OCI-LY7 (cell line): ENCODE measurements at regions not wholly inside any gene's neighbourhood (a gene's known extent, or its start where the extent isn't known, plus 50 kb on each side); places are given as distances from the start of the nearest gene placed in this dataset.

Experiments
- BruUV-seq: library from RNA; stranded (reverse); fragments of 400-500 nt; replicated peaks from 2 replicates; lab custom pipeline; 2021; lab: Mats Ljungman, UMichigan
- CTCF ChIA-PET: fragments of 300-600 bp; sonication (Branson Sonifier 250); formaldehyde crosslinking; loops from one replicate; lab custom pipeline; 2022; ENCODE audit warnings: antibody characterized with exemption; ENCODE audit not compliant: unreplicated experiment; lab: Charles Lee
- POLR2A ChIA-PET: fragments of 300-600 bp; sonication (Branson Sonifier 250); formaldehyde crosslinking; loops from one replicate; lab custom pipeline; 2022; ENCODE audit warnings: antibody characterized with exemption; lab: Charles Lee
- DNase-seq: peaks from one replicate; pipeline ENCODE4 v3.0.0-alpha.2; 2015; ENCODE audit warnings: low spot score
- H2AFZ ChIP-seq: fragments of 200-600 bp; sonication (generic), shearing (Covaris generic); 2 replicates; pipeline ENCODE4 v1.6.1; 2014; ENCODE audit warnings: mild to moderate bottlenecking, antibody characterized with exemption, low read length, moderate library complexity
- H3K27ac ChIP-seq: fragments of 200-600 bp; sonication (generic); 2 replicates; pipeline ENCODE4 v1.5.1; 2014; ENCODE audit warnings: mixed run types, low read depth, mild to moderate bottlenecking, moderate library complexity, low read length, inconsistent platforms; ENCODE audit not compliant: poor library complexity, severe bottlenecking
- H3K36me3 ChIP-seq: fragments of 200-600 bp; sonication (generic); 2 replicates; pipeline ENCODE4 v1.6.1; 2014; ENCODE audit warnings: mild to moderate bottlenecking, antibody characterized with exemption, low read length, moderate library complexity, mixed read lengths; ENCODE audit not compliant: insufficient read depth
- H3K4me1 ChIP-seq: fragments of 200-600 bp; sonication (generic); 2 replicates; pipeline ENCODE4 v1.5.1; 2014; ENCODE audit warnings: mild to moderate bottlenecking, low read length; ENCODE audit not compliant: insufficient read depth, poor library complexity, severe bottlenecking
- H3K4me2 ChIP-seq: fragments of 200-600 bp; sonication (generic); 2 replicates; pipeline ENCODE4 v1.6.1; 2014; ENCODE audit warnings: mild to moderate bottlenecking, low read length
- H3K4me3 ChIP-seq: fragments of 200-600 bp; sonication (generic); 2 replicates; pipeline ENCODE4 v1.5.1; 2014; ENCODE audit warnings: mild to moderate bottlenecking, low read depth, low read length; ENCODE audit not compliant: poor library complexity, severe bottlenecking
- H3K79me2 ChIP-seq: fragments of 200-600 bp; sonication (generic); 2 replicates; pipeline ENCODE4 v1.6.1; 2016; ENCODE audit warnings: low read depth, mild to moderate bottlenecking, low read length, moderate library complexity, mixed read lengths; ENCODE audit not compliant: insufficient read depth
- H3K9me2 ChIP-seq: fragments of 200-600 bp; sonication (generic); 2 replicates; pipeline ENCODE4 v1.6.1; 2016; ENCODE audit warnings: mild to moderate bottlenecking, low read length, mixed read lengths; ENCODE audit not compliant: insufficient read depth
- H3K9me3 ChIP-seq: fragments of 200-600 bp; sonication (generic); 2 replicates; pipeline ENCODE4 v1.6.1; 2014; ENCODE audit warnings: mild to moderate bottlenecking, mixed run types, low read length, mixed read lengths
- H4K20me1 ChIP-seq: fragments of 200-600 bp; sonication (generic); 2 replicates; pipeline ENCODE4 v1.6.1; 2014; ENCODE audit warnings: mild to moderate bottlenecking, antibody characterized with exemption, low read length, moderate library complexity, mixed read lengths; ENCODE audit not compliant: insufficient read depth
- CTCF ChIP-seq: fragments of 200-600 bp; sonication (generic); conservative IDR thresholded peaks from 2 replicates; pipeline ENCODE4 v1.5.1; 2014; ENCODE audit warnings: mild to moderate bottlenecking, antibody characterized with exemption, low read length, moderate library complexity, mixed read lengths
- EZH2phosphoT487 ChIP-seq: fragments of 200-600 bp; sonication (generic); IDR thresholded peaks from 2 replicates; pipeline ENCODE4 v1.6.1; 2018; ENCODE audit warnings: low read depth, borderline replicate concordance, mild to moderate bottlenecking, mixed run types, antibody characterized with exemption, low read length, moderate library complexity, mixed read lengths
- intact Hi-C: fragments of 100-400 bp; cut with micrococcal nuclease; formaldehyde crosslinking; loops from one replicate; pipeline ENCODE4 v1.10.0; 2022; ENCODE audit not compliant: unreplicated experiment

GRCh38 chr3:150300852-150301517 is 107.1 kb upstream of the TSC22D2 start:
- Histone ChIP-seq H3K4me3 (no peak overlapping the region), H3K4me1 (no peaks in the 10 kb centered on the region), H3K9me3 (no peaks in the 10 kb centered on the region), H2AFZ (no peak overlapping the region), H3K9me2 (no peaks in the 10 kb centered on the region), H3K36me3 (no peaks in the 10 kb centered on the region), H3K79me2 (no peaks in the 10 kb centered on the region), H3K27ac (no peak overlapping the region), H3K4me2 (no peak overlapping the region), H4K20me1 (no peaks in the 10 kb centered on the region; the same call in 1 of the 2 replicates)
- intact Hi-C loops: no loop called here
- no peak for TF ChIP-seq CTCF
- no peak for TF ChIP-seq EZH2phosphoT487
- BruUV-seq: no TSS peak
- ChIA-PET POLR2A (interaction anchor here (0.9 kb wide), 1 partner anchor 421 kb away, joined by 3 read pairs; no protein-coding TSS in a partner anchor), CTCF (no interaction called here)
- no peak for DNase-seq

- Histone ChIP-seq H3K4me2 (no peak overlapping the region), H3K79me2 (no peaks in the 10 kb centered on the region), H3K4me1 (no peaks in the 10 kb centered on the region), H2AFZ (no peak overlapping the region), H3K4me3 (no peak overlapping the region), H3K9me3 (no peaks in the 10 kb centered on the region), H3K36me3 (no peaks in the 10 kb centered on the region), H4K20me1 (no peaks in the 10 kb centered on the region; the same call in 1 of the 2 replicates), H3K9me2 (no peaks in the 10 kb centered on the region), H3K27ac (no peak overlapping the region)
- TF ChIP-seq CTCF (no peak), EZH2phosphoT487 (no peak)
- no TSS peak for BruUV-seq
- POLR2A ChIA-PET: no interaction called here
- intact Hi-C loops: no loop called here
- no peak for DNase-seq
- CTCF ChIA-PET: no interaction called here
Observed at GRCh38 chr3:150300388-150300787, 107.7 kb upstream of the TSC22D2 start.

- intact Hi-C loops: no loop called here
- POLR2A ChIA-PET: interaction anchor here (0.6 to 1.0 kb wide), 3 partner anchors 18 to 109 kb away, joined by 3 to 6 read pairs (median 3); partner anchors contain the start of gene TSC22D2
Observed at GRCh38 chr3:150299201-150299600, 108.9 kb upstream of the TSC22D2 start.

More at GRCh38 chr3:150299201-150299600, 108.9 kb upstream of the TSC22D2 start:
- no peaks in the 10 kb centered on the region for H3K9me2 ChIP-seq
- no peak overlapping the region for H3K4me2 ChIP-seq
- H3K9me3 ChIP-seq: no peaks in the 10 kb centered on the region
- H3K79me2 ChIP-seq: no peaks in the 10 kb centered on the region
- no peaks in the 10 kb centered on the region; the same call in 1 of the 2 replicates for H4K20me1 ChIP-seq
- DNase-seq: no peak
- H3K27ac ChIP-seq: no peak overlapping the region
- TF ChIP-seq CTCF: no peak
- TF ChIP-seq EZH2phosphoT487: no peak
- no TSS peak for BruUV-seq
- no peaks in the 10 kb centered on the region for H3K4me1 ChIP-seq
- no peak overlapping the region for H2AFZ ChIP-seq
- no peaks in the 10 kb centered on the region for H3K36me3 ChIP-seq
- no peak overlapping the region for H3K4me3 ChIP-seq
- CTCF ChIA-PET: no interaction called here
